GM18870 (cell line): ENCODE measurements at regions not wholly inside any gene's neighbourhood (a gene's known extent, or its start where the extent isn't known, plus 50 kb on each side); places are given as distances from the start of the nearest gene placed in this dataset.

Experiments used
- ATAC-seq: cut with Tn5 transposase; IDR thresholded peaks from one replicate; pipeline ENCODE4 v1.9.1; 2021; ENCODE audit warnings: moderate library complexity; ENCODE audit not compliant: unreplicated experiment

GRCh38 chrX:30951003-30951402 lies 61.9 kb upstream of the TAB3 start:
- no peak for ATAC-seq

DNA sequence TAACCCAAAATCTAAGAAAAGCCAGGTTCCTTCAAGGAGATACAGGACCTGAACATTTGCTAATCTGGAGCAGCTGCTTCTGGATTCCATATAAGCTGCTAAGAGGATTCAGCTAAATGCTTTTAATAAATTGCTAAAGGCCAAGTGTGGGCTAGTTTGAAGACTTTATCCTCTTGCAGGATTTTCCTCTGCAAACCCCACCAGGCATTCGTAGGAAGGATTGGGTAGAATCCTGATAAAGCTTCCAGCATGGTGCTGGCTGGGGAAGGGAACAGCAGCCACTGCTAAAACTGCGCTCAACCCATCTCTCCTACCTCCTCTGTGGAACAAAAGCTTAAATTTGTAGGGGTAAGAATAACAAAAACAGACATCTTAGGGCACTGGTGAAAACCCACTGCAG lies 61.3 kb upstream of the TAB3 start:
- no peak for ATAC-seq

DNA sequence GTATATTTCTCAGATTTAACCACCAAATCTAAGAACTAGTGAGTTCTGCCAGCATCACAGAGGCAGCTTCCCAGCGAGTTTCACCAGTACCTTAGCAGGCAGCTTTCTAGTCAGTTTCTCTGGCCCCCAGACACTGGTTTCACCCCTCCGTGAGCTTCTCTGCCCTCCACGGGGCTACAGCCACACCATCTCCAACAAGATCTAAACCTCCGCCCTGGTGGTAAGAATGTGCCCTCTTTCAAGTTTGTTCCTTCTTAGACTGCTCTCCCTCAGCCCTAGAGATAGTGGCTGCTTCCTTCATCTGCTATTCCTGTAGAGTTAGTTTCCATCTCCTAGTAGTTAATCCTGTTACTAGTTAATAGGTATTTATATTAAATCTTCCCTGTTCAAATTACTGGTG lies 60.5 kb upstream of the TAB3 start:
- ATAC-seq, result no peak

DNA sequence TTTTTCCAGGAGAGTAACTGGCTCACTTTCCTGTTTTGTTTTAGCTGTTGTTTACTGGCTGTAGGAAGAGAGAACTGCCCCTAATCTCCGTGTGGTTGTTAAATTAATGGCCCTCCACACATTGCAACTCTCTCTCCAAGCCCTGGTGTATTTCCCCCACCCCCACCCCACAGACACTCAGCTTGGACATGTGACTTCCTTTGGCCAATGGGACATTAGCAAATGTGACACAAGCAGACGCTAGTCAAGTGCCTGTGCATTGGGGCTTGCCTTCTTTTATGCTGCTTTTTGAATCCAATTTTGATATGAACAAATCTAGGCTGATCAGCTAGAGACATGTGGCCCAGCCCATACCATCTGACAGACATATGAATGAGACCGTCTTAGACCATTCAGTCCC lies 59.6 kb upstream of the TAB3 start:
- no peak for ATAC-seq

- no peak for ATAC-seq
These were observed 59.0 kb upstream of the TAB3 start for GRCh38 chrX:30948051-30948450.

GRCh38 chrX:30943984-30944383 lies 54.9 kb upstream of the TAB3 start:
- no peak for ATAC-seq

GRCh38 chrX:30941898-30942297 lies 52.8 kb upstream of the TAB3 start:
- no peak for ATAC-seq

DNA sequence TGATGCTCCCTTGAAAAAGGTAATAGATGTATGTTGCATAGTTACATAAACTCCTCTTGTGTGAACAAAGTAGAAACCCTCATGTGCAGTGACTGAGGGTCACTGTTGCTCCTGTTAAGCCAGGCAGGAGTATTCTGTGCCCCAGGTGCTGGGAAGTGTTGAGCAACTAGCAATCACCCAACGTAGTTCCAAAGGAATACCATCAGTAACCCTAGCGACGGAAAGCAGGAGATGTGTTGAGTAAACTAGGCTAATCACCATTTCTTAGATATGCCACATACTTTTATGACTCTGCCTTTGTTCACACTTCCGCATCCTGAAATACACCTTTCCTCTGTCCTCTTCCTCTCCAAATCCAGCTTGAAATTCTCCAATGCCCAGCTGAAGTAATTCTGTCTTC lies 50.9 kb upstream of the TAB3 start:
- no peak for ATAC-seq
